Urinary bladder (tissue), 4 donors: ENCODE measurements at regions not wholly inside any gene's neighbourhood (a gene's known extent, or its start where the extent isn't known, plus 50 kb on each side); places are given as distances from the start of the nearest gene placed in this dataset. TPM values are rescaled to one million over a fixed set of nuclear protein-coding genes. Genes with fewer than 3 reads are reported as not detected.
A peak's percentile ranks its signal among the peaks of the same experiment; 100 is the strongest.

Source experiments
- DNase-seq: peaks from one replicate; pipeline ENCODE4 v3.0.0-alpha.2; 2015; ENCODE audit errors: extremely low spot score
- H3K27ac ChIP-seq: one replicate; pipeline ENCODE4 v1.5.1; 2013; ENCODE audit warnings: low read depth, mild to moderate bottlenecking, moderate library complexity
- H3K36me3 ChIP-seq: one replicate; pipeline ENCODE4 v1.6.1; 2013; ENCODE audit warnings: mild to moderate bottlenecking, moderate library complexity; ENCODE audit not compliant: insufficient read depth
- H3K4me1 ChIP-seq: one replicate; pipeline ENCODE4 v1.6.1; 2013; ENCODE audit warnings: mild to moderate bottlenecking, moderate library complexity; ENCODE audit not compliant: insufficient read depth
- H3K4me3 ChIP-seq: one replicate; pipeline ENCODE4 v1.5.1; 2013; ENCODE audit warnings: low read depth, low read length
- WGBS: extraction: QIAGEN DNeasy Blood & Tissue Kit; methylation state at CpG from one replicate; pipeline ENCODE4 v1.1.7; 2013; 5-methylcytosine and 5-hydroxymethylcytosine counted together
- small RNA-seq: library from RNA; depleted of rRNA; stranded (forward); fragments of <200 nt; gene quantifications from one replicate; pipeline ENCODE3, GENCODE V24; 2014
- donor health status: healthy with polysubstance abuse.
- donor health status: healthy.

DNA sequence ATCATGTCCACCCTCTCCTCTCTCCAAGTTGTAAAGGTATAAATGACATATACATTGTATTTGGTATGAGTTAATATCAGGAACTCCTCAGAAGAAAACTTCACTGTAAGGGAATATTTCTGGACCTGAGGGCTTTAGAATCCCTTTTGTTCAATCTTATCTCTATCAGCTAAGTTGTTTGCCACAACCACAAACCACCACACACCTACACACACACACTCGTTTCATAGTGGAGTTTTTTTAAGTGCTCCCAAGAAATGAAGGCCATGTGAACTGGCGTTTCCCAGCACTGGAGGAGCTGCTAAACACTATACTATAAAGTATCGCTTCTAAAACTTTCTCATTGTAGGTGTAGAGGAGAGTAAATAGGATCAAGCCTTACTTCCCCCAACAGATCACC, 64.8 kb upstream of the GHITM start:
- no peaks in the 10 kb centered on the region for H3K4me1 ChIP-seq
- WGBS = 71% methylated on average over 3 of the region's 3 CpGs
- no peak overlapping the region for H3K27ac ChIP-seq
- DNase-seq = no peak
- H3K4me3 ChIP-seq = no peak overlapping the region
- H3K36me3 ChIP-seq = no peaks in the 10 kb centered on the region

DNA sequence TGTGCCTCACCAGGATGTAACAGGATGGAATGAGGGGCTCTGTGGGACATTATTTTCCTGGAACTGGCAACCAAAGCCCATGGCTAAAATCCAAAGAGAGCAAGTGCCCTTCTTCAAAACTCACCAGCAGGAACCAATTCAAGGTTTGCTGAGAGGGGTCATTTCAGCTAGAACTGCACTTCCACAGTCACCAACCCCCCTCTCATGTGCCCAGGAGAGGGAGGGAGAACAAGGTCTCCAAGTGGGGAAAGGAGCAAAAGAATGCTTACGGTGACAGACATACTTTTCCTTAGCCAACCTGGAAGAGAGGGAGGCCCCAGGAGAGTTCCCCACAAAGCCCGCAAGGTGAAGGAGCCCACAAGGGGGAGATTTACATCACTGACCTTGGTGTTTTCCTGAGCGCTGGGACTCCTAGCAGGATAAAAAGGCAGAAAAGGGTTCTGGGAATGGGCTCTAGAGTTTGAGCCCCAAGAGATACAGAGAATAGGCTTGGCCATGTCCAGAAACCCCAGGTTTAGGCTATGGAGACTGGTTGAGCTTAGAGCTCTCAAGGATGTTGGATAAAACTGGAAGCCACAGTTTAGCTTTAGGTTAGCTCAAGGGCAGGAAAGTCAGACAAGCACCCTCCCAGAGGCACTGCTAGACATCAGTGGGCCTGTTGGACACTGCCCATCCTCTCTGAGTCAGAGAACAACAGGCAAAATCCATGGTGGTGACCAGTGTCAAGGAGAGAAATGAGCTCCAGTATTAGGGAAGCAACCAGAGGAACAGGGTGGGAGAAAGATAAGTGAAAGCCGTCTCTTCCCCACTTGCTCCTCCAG, 63.9 kb upstream of the GHITM start:
- Histone ChIP-seq H3K4me3 (no peak overlapping the region), H3K27ac (no peak overlapping the region), H3K36me3 (no peaks in the 10 kb centered on the region), H3K4me1 (no peaks in the 10 kb centered on the region)
- no peak for DNase-seq
- WGBS = 87% methylated on average over 4 of the region's 4 CpGs

DNA sequence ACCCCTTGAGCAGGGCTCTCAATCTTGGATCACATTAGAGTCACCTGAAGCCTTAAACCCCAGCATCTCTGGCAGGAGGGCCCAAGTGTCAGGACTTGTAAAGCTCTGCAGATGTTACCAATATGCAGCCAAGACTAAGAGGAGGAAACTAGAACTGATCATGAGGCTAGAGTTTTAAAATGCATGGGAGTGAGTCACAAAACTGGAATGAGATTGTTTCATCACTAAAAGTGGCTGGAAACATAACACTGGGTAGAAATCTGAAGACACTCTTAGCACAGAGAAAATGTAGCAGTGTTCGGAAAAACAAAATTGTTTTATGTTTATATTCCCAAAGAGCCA, 63.3 kb upstream of the GHITM start:
- WGBS = 62% methylated on average over 1 of the region's 1 CpG

DNA sequence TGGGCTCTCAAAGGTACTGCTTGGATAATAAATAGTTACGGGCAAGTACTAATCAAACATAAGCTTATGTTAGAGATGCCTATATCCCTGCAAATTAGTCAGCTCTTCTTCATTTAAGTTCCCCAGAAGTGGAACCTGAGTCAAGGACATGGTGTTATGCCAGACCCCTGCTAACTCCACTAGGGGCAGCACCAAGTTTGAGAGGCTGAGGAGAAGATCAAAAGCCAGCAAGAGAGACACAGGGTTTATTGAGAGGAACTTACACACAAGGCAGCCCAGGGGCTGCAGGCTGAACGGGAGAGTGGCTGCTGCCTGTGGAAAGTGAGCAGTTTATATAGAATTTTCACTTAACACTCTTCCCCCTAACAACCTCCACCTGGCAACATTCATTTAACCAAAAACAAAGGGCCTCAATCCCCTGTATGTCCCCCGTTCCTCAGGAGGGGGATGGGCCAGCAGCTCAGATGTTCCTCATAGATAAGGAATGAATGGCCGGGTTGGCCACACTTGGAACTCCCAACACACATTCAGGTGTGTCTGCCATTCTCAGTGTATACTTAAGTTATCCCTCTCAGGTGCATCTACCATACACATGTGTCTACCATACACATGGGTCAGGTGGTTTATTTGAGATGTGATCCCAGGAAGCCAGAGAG, 62.6 kb upstream of the GHITM start:
- no peak for DNase-seq
- Histone ChIP-seq H3K36me3 (no peaks in the 10 kb centered on the region), H3K27ac (no peak overlapping the region), H3K4me1 (no peaks in the 10 kb centered on the region), H3K4me3 (no peak overlapping the region)
- 44% methylated on average over 4 of the region's 4 CpGs for WGBS

More for the DNA sequence above, 63.3 kb upstream of the GHITM start:
- peak; percentile 5 for DNase-seq
- Histone ChIP-seq H3K4me3 (no peak overlapping the region), H3K4me1 (no peaks in the 10 kb centered on the region), H3K27ac (no peak overlapping the region), H3K36me3 (no peaks in the 10 kb centered on the region)

DNA sequence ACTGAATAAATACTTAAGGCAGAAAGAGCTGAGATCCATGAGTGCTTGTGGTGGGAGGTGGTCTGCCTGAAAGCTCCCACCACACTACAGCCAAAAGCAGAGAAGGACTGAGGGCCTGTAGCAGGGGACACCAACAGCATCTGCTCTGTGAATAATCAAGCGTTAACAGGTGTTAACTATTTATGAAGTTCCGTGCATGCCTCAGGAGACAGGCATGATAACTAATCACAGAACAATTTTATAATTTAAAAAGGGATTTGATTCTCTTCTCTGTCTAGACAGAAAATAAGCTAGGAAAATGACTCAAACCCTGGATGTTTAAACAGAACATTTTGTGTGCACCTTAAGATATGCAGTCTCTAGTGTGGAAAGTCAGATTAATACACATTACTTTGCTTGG, 61.5 kb upstream of the GHITM start:
- Histone ChIP-seq H3K36me3 (no peaks in the 10 kb centered on the region), H3K27ac (no peak overlapping the region), H3K4me1 (no peaks in the 10 kb centered on the region), H3K4me3 (no peak overlapping the region)
- WGBS = 69% methylated on average over 2 of the region's 2 CpGs
- no peak for DNase-seq

DNA sequence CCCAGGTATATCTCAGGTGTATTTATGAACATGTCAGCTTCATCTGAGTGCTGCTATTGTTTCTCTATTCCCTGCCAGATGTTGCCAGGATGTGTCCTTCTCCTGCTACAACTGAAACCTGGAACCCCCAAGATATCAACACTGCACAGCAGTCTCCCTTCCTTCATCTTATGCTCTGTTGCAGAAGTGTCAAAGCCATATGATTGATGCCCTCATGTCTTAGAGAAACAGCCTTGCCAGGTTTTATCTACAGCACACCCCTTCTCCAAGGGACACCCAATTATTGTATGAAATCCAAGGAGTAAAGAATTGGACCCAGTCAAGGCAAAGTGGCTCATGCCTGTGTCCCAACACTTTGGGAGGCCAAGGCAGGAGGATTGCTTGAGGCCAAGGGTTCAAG, 60.5 kb upstream of the GHITM start:
- H3K4me1 ChIP-seq = no peaks in the 10 kb centered on the region
- H3K4me3 ChIP-seq = no peak overlapping the region
- no peaks in the 10 kb centered on the region for H3K36me3 ChIP-seq
- DNase-seq = no peak
- no peak overlapping the region for H3K27ac ChIP-seq

DNA sequence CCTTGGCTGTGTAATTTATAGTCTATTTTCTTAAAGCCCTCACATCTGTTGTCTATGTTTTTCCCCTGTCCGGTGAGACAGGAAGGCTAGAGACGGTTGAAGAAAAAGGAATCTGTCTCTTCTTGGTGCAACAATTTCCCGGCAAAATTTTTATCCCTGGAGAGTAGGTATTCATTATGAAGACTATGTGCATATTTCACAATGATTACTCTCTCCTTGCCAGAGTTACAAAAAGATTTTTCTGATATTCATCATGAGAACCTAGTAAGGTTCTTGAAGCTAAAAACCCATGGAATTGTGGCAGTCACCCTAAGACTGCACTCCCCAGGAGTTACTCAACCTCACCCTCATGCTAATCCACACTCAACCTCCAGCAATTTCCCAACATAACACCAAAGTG, 55.0 kb upstream of the GHITM start:
- Histone ChIP-seq H3K27ac (no peak overlapping the region), H3K36me3 (no peaks in the 10 kb centered on the region), H3K4me1 (no peaks in the 10 kb centered on the region), H3K4me3 (no peak overlapping the region)
- DNase-seq = no peak
- 82% methylated on average over 3 of the region's 3 CpGs for WGBS

DNA sequence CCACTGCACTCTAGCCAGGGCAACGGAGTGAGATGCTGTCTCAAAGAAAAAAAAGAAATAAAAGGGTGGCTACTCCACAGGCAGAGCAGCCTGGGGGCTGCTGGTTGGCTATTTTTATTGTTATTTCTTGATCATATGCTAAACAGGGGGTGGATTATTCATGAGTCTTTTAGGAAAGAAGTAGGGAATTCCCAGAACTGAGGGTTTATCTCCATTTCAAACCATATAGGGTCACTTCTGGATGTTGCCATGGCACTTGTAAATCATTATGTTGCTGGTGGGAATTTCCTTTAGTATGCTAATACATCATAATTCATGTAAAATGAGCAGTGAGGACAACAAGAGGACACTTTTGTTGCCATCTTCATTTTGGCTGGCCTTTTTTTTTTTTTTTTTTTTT, 52.1 kb upstream of the GHITM start:
- no peak for DNase-seq
- H3K4me1 ChIP-seq = no peaks in the 10 kb centered on the region
- no peaks in the 10 kb centered on the region for H3K36me3 ChIP-seq
- WGBS = 90% methylated on average over 1 of the region's 1 CpG
- H3K4me3 ChIP-seq = no peak overlapping the region
- no peak overlapping the region for H3K27ac ChIP-seq

DNA sequence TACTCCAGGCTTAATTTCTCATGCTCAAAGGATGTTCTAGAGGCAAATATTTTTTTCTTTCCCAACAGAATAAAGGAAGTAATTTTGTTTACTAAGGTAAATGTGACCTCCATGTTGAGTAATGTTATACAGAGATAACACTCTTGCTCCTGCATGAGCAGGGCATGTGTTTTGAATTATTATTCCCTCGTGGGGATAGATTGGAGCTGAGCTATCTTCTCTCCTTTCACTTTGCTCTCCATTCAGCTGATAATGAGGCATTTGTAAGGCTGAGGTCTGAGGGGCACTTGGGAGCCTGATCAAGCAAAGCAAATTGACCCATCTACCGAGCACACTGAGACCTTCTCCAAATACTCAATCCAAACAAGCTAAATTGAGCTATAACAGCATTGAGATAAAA, 50.7 kb upstream of the GHITM start:
- no peaks in the 10 kb centered on the region for H3K36me3 ChIP-seq
- no peak for DNase-seq
- no peak overlapping the region for H3K4me3 ChIP-seq
- H3K4me1 ChIP-seq = no peaks in the 10 kb centered on the region
- no peak overlapping the region for H3K27ac ChIP-seq
- WGBS = 7% methylated on average over 2 of the region's 2 CpGs

DNA sequence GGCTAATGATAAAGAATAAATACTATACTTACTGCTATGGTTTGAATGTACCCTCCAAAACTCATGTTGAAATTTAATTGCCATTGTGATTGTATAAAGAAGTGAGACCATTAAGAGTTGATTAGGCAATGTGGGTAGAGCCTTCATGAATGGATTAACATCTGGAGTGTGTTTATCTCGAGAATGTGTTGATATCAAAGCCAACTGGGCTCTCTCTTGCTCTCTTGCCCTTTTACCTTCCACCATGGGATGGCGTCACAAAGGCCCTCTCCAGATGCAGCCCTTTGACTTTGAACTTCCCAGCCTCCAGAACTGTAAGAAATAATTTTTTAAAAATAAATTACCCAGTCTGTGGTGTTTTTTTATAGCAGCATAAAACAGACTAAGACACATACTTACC, 50.1 kb upstream of the GHITM start:
- Histone ChIP-seq H3K36me3 (no peaks in the 10 kb centered on the region), H3K4me1 (no peaks in the 10 kb centered on the region), H3K4me3 (no peak overlapping the region), H3K27ac (no peak overlapping the region)
- 57% methylated on average over 2 of the region's 2 CpGs for WGBS
- no peak for DNase-seq

Small RNA genes in the stretch of these regions (small RNA-seq; reads per million reads assigned to genes)
- gene RNU1-65P (not detected), gene RNU6-129P (not detected), gene RNU6-478P (not detected)
